Suprapubic skin (tissue), 4 donors: ENCODE measurements at regions not wholly inside any gene's neighbourhood (a gene's known extent, or its start where the extent isn't known, plus 50 kb on each side); places are given as distances from the start of the nearest gene placed in this dataset.

Experiments
- DNase-seq, 2 donors: peaks; one replicate each; pipeline ENCODE4 v3.0.0-alpha.2; 2019; ENCODE audit warnings: low spot score in 2 of 2
- H3K27ac ChIP-seq: fragments of 200-600 bp; sonication (generic); one replicate; pipeline ENCODE4 v1.5.1; 2019
- H3K27me3 ChIP-seq: fragments of 200-600 bp; sonication (generic); one replicate; pipeline ENCODE4 v1.5.1; 2019
- H3K36me3 ChIP-seq: fragments of 200-600 bp; sonication (generic); one replicate; pipeline ENCODE4 v1.5.1; 2019
- H3K4me1 ChIP-seq: fragments of 200-600 bp; sonication (generic); one replicate; pipeline ENCODE4 v1.5.1; 2019
- H3K4me3 ChIP-seq: fragments of 200-600 bp; sonication (generic); one replicate; pipeline ENCODE4 v1.5.1; 2019; ENCODE audit warnings: mild to moderate bottlenecking
- H3K9me3 ChIP-seq: fragments of 200-600 bp; sonication (generic); one replicate; pipeline ENCODE4 v1.5.1; 2019
- EP300 ChIP-seq: sonication (generic); formaldehyde crosslinking; IDR thresholded peaks from one replicate; pipeline ENCODE4 v1.6.1; 2017; ENCODE audit warnings: antibody characterized with exemption
- POLR2A ChIP-seq, 2 donors: fragments of 450-650 bp; IDR thresholded peaks; one replicate each; pipeline ENCODE4 v1.6.1; 2017; ENCODE audit warnings: antibody characterized with exemption in 2 of 2, mild to moderate bottlenecking in 2 of 2, moderate library complexity in 2 of 2
- POLR2AphosphoS5 ChIP-seq, 3 donors: sonication (generic); formaldehyde crosslinking; IDR thresholded peaks; one replicate each; pipeline ENCODE4 v1.6.1; 2017; ENCODE audit warnings: antibody characterized with exemption in 3 of 3
- WGBS: methylation state at CpG from one replicate; pipeline ENCODE4 v1.1.5; 2018; 5-methylcytosine and 5-hydroxymethylcytosine counted together
- TF ChIP-seq, protein P1 (sequence below), 2 donors: fragments of 200-600 bp in 1 of 2; fragments of 450-650 bp in 1 of 2; sonication (generic) in 1 of 2; IDR thresholded peaks; one replicate each; pipeline ENCODE4 v1.5.1; 2016 to 2019; ENCODE audit warnings: antibody characterized with exemption in 2 of 2, mild to moderate bottlenecking in 1 of 2, moderate library complexity in 1 of 2

DNA sequence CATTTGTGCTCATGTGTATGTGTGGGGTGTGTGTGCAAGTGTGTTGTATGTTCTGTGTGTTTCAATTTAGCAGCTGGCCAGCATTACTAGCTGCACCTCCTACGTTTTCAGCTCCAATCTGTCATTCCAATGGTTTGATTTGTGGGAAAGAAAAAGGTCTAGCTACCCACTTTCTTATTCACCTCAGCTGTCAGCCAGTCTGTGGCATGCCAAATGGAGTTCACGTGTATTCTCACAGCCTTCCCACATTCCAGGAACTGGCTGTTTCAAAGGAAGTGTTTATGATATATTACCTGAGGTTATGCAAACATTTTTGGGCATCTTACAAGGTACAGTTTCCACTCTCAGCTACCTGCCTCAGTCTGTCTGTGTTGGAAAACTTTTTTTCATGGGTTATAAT lies 220.2 kb upstream of the CPNE8 start:
- Histone ChIP-seq H3K27me3 (no peaks in the 10 kb centered on the region), H3K9me3 (no peaks in the 10 kb centered on the region), H3K27ac (no peak overlapping the region), H3K4me1 (no peaks in the 10 kb centered on the region), H3K4me3 (no peak overlapping the region), H3K36me3 (no peaks in the 10 kb centered on the region)
- TF ChIP-seq POLR2AphosphoS5 (IDR thresholded peaks at IDR 0.05) (no peak), POLR2A (IDR thresholded peaks at IDR 0.05) (no peak), EP300 (no peak)
- TF ChIP-seq, protein P1, sequence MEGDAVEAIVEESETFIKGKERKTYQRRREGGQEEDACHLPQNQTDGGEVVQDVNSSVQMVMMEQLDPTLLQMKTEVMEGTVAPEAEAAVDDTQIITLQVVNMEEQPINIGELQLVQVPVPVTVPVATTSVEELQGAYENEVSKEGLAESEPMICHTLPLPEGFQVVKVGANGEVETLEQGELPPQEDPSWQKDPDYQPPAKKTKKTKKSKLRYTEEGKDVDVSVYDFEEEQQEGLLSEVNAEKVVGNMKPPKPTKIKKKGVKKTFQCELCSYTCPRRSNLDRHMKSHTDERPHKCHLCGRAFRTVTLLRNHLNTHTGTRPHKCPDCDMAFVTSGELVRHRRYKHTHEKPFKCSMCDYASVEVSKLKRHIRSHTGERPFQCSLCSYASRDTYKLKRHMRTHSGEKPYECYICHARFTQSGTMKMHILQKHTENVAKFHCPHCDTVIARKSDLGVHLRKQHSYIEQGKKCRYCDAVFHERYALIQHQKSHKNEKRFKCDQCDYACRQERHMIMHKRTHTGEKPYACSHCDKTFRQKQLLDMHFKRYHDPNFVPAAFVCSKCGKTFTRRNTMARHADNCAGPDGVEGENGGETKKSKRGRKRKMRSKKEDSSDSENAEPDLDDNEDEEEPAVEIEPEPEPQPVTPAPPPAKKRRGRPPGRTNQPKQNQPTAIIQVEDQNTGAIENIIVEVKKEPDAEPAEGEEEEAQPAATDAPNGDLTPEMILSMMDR (IDR thresholded peaks at IDR 0.05): no peak
- no peak for DNase-seq
- WGBS: 25% methylated on average over 2 of the region's 2 CpGs

DNA sequence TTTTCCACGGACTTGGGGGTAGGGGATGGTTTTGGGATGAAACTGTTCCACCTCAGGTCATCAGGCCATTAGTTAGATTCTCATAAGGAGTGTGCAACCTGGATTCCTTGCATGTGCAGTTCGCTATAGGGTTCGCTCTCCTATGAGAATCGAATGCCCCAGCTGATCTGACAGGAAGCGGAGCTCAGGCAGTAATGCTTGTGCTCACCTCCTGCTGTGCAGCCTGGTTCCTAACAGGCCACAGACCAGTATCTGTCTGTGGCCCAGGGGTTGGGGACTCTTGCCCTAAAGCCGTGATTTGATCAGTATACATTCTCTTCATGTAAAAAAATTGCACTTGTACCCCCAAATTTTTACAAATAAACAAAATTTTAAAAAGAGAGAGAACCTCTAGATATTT lies 219.4 kb upstream of the CPNE8 start:
- Histone ChIP-seq H3K36me3 (no peaks in the 10 kb centered on the region), H3K9me3 (no peaks in the 10 kb centered on the region), H3K27ac (no peak overlapping the region), H3K4me1 (no peaks in the 10 kb centered on the region), H3K27me3 (no peaks in the 10 kb centered on the region), H3K4me3 (no peak overlapping the region)
- WGBS: 79% methylated on average over 6 of the region's 6 CpGs
- no peak for TF ChIP-seq POLR2A (IDR thresholded peaks at IDR 0.05)
- TF ChIP-seq EP300: no peak
- TF ChIP-seq, protein P1 (IDR thresholded peaks at IDR 0.05): no peak
- TF ChIP-seq POLR2AphosphoS5 (IDR thresholded peaks at IDR 0.05): no peak
- no peak for DNase-seq

DNA sequence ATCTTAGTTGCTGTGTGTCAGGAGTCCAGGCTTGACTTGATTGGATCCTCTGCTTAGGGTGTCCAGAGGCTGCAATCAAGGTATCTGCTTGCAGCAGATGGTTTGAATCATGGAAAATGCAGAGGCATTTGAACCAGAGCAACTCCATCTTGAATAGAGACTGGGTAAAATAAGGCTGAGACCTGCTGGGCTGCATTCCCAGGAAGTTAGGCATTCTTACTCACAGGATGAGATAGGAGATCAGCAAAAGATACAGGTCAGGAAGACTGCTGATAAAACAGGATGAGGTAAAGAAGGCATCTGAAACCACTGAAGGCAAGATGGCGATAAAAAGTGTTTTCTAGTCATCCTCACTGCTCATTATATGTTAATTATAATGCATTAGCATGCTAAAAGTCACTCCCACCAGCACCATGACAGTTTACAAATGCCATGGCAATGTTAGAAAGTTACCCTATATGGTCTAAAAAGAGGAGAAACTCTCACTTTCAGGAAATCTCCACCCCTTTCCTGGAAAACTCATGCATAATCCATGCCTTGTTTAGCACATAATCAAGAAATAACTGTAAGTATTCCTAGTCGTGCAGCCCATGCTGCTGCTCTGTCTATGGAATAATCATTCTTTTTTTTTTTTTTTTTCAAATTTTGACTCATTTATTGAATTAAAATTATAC lies 218.3 kb upstream of the CPNE8 start:
- no peak overlapping the region for H3K27ac ChIP-seq
- no peak for DNase-seq
- H3K4me1 ChIP-seq: no peaks in the 10 kb centered on the region
- H3K27me3 ChIP-seq: no peaks in the 10 kb centered on the region
- WGBS: 57% methylated on average over 2 of the region's 2 CpGs
- H3K9me3 ChIP-seq: no peaks in the 10 kb centered on the region
- H3K36me3 ChIP-seq: no peaks in the 10 kb centered on the region
- no peak overlapping the region for H3K4me3 ChIP-seq
- no peak for TF ChIP-seq POLR2AphosphoS5 (IDR thresholded peaks at IDR 0.05)
- no peak for TF ChIP-seq POLR2A (IDR thresholded peaks at IDR 0.05)
- TF ChIP-seq, protein P1 (IDR thresholded peaks at IDR 0.05): no peak
- TF ChIP-seq EP300: no peak

DNA sequence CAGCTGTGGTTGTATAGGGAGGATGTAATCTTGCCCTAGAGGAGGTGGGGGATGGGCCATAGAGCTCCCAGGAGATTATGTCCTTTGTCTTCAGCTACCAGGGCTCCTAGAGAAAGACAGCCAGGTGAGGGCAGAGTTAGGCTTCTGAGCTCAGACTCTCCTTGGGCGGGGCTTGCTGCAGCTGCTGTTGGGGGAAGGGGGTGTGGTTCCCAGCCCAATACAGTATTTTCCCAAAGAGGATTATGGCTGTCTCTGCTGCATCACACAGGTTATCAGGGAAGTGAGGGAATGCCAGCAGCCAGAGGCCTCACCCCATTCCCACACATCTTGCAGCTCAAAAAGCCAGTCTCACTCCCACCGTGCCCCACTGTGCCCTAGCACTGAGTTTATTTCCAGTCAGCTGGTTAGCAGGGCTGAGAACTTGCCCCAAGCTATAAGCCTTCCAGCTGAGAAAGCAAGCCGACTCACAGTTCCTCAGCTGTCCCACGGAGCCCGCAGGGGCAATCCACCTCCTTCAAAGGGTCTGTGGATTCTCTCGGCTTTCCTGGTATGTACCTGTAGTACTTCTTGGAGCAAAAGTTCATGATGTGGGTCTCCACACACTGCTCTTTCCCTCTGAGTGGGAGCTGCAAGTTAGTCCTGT lies 217.3 kb upstream of the CPNE8 start:
- H3K27ac ChIP-seq: no peak overlapping the region
- no peaks in the 10 kb centered on the region for H3K27me3 ChIP-seq
- DNase-seq: no peak
- H3K36me3 ChIP-seq: no peaks in the 10 kb centered on the region
- H3K4me1 ChIP-seq: no peaks in the 10 kb centered on the region
- TF ChIP-seq EP300: no peak
- TF ChIP-seq, protein P1 (IDR thresholded peaks at IDR 0.05): no peak
- 77% methylated on average over 6 of the region's 6 CpGs for WGBS
- no peaks in the 10 kb centered on the region for H3K9me3 ChIP-seq
- no peak overlapping the region for H3K4me3 ChIP-seq

DNA sequence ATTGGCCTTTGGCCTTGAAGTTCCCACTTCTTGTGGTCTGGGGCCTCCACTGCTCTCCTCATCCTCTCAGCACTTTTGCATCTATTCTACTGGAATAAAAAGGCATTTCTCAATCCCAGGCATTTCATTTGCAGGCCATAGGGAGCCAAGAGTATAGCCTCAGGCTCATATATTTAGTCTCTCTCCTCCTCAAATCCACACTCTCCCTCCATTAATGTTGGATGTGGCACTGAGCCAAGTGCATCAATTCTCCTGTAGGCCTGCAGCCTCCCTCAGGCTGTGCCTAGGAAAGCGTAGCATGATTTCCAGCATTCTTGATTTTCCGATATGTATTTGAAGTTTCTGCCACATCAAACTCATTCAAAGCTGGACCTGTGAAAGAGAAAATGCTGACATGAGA lies 211.5 kb upstream of the CPNE8 start:
- Histone ChIP-seq H3K27ac (no peak overlapping the region), H3K9me3 (no peaks in the 10 kb centered on the region), H3K4me3 (no peak overlapping the region), H3K4me1 (no peaks in the 10 kb centered on the region), H3K36me3 (no peaks in the 10 kb centered on the region), H3K27me3 (no peaks in the 10 kb centered on the region)
- no peak for TF ChIP-seq EP300
- no peak for TF ChIP-seq POLR2AphosphoS5 (IDR thresholded peaks at IDR 0.05)
- TF ChIP-seq, protein P1 (IDR thresholded peaks at IDR 0.05): no peak
- TF ChIP-seq POLR2A (IDR thresholded peaks at IDR 0.05): no peak
- DNase-seq: no peak
- 77% methylated on average over 2 of the region's 2 CpGs for WGBS
